Uterus (tissue), 2 donors: ENCODE measurements at regions not wholly inside any gene's neighbourhood (a gene's known extent, or its start where the extent isn't known, plus 50 kb on each side); places are given as distances from the start of the nearest gene placed in this dataset.

Experiments used
- CTCF ChIP-seq, 4 experiments: fragments of 200-600 bp in 2 of 4; fragments of 450-650 bp in 2 of 4; sonication (generic) in 2 of 4; IDR thresholded peaks; one replicate each; pipeline ENCODE4 v1.5.1; 2016 to 2019; ENCODE audit warnings: antibody characterized with exemption in 4 of 4, mild to moderate bottlenecking in 2 of 4, moderate library complexity in 1 of 4
- POLR2A ChIP-seq, 2 donors: fragments of 450-650 bp; IDR thresholded peaks; one replicate each; pipeline ENCODE4 v1.6.1; 2016; ENCODE audit warnings: antibody characterized with exemption in 2 of 2, mild to moderate bottlenecking in 1 of 2, moderate library complexity in 1 of 2

DNA sequence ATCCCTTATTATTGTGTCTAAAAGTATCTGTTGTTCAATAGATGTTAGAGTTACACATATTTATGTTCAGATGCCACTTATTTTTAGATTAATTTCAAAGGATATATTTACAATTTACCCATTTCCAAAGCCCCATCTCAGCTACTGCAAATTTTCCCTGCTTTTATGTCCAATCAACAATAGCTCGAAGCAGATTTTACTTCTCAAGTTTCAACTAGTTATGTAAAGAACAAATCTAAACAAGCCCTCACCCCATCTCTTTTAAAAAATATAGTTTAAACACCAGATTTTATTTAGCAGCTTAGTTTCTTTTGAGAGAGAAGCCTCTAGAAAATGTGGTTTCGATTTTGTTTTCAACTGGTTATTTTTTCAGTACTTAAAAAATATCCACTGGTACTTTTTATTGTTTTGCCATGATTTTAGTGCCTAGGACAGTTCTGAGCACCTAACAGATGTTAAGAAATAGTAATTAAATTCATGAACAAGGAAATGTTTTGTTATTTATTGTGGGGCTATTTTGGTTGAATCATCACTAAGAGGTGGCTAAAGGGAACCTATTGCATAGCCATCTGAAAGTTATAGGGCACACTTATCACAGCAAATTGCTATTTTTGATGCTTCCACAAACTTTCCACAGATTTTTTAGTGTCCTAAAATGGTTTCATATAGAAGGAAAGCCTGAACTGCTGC is 96.2 kb upstream of the BMP4 start:
- TF ChIP-seq POLR2A (IDR thresholded peaks at IDR 0.05) = no peak
- TF ChIP-seq CTCF (IDR thresholded peaks at IDR 0.05) = no peak
